Smooth muscle cell (in vitro differentiated cells): ENCODE measurements at regions not wholly inside any gene's neighbourhood (a gene's known extent, or its start where the extent isn't known, plus 50 kb on each side); places are given as distances from the start of the nearest gene placed in this dataset.

Experiments
- DNase-seq: peaks from one replicate; lab custom pipeline; 2025; ENCODE audit not compliant: unreplicated experiment; lab: John Stamatoyannopoulos, UW
- H2AFZ ChIP-seq: fragments of 200-600 bp; sonication (generic); 2 replicates; pipeline ENCODE4 v1.6.0; 2016; ENCODE audit warnings: antibody characterized with exemption, low read depth, mild to moderate bottlenecking
- H3F3A ChIP-seq: fragments of 200-600 bp; sonication (generic); 2 replicates; pipeline ENCODE4 v1.6.0; 2017; ENCODE audit warnings: antibody characterized with exemption, low read depth
- H3K27ac ChIP-seq: fragments of 200-600 bp; sonication (generic); 2 replicates; pipeline ENCODE4 v1.5.1; 2016; ENCODE audit warnings: low read depth, mild to moderate bottlenecking
- H3K27me3 ChIP-seq: fragments of 200-600 bp; sonication (generic); 2 replicates; pipeline ENCODE4 v1.6.1; 2016; ENCODE audit warnings: low read depth, mild to moderate bottlenecking
- H3K36me3 ChIP-seq: fragments of 200-600 bp; sonication (generic); 2 replicates; pipeline ENCODE4 v1.5.1; 2016; ENCODE audit warnings: low read depth
- H3K4me1 ChIP-seq: fragments of 200-600 bp; sonication (generic); 2 replicates; pipeline ENCODE4 v1.5.1; 2016; ENCODE audit warnings: low read depth
- H3K4me2 ChIP-seq: fragments of 200-600 bp; sonication (generic); 2 replicates; pipeline ENCODE4 v1.6.0; 2016; ENCODE audit warnings: mild to moderate bottlenecking
- H3K4me3 ChIP-seq: fragments of 200-600 bp; sonication (generic); 2 replicates; pipeline ENCODE4 v1.5.1; 2016; ENCODE audit warnings: mild to moderate bottlenecking
- H3K79me2 ChIP-seq: fragments of 200-600 bp; sonication (generic); 2 replicates; pipeline ENCODE4 v1.6.0; 2016; ENCODE audit warnings: low read depth, mild to moderate bottlenecking
- H3K9ac ChIP-seq: fragments of 200-600 bp; sonication (generic); 2 replicates; pipeline ENCODE4 v1.6.0; 2016; ENCODE audit warnings: low read depth
- H3K9me3 ChIP-seq: fragments of 200-600 bp; sonication (generic); replicated peaks from 2 replicates; pipeline ENCODE4 v1.5.1; 2016; ENCODE audit warnings: low read depth
- H4K20me1 ChIP-seq: fragments of 200-600 bp; sonication (generic); 2 replicates; pipeline ENCODE4 v1.6.0; 2016; ENCODE audit warnings: low read depth
- CTCF ChIP-seq: fragments of 200-600 bp; sonication (generic); IDR thresholded peaks from 2 replicates; pipeline ENCODE4 v1.5.1; 2017; ENCODE audit warnings: borderline replicate concordance, mild to moderate bottlenecking, antibody characterized with exemption; ENCODE audit not compliant: insufficient read depth, poor library complexity, severe bottlenecking
- WGBS: methylation state at CpG from one replicate; pipeline ENCODE4 v1.1.7; 2016; ENCODE audit warnings: low lambda C conversion rate; 5-methylcytosine and 5-hydroxymethylcytosine counted together

GRCh38 chr1:115452600-115453329 lies 114.7 kb upstream of the NGF start:
- no peaks in the 10 kb centered on the region for H3K4me1 ChIP-seq
- H4K20me1 ChIP-seq: no peaks in the 10 kb centered on the region
- TF ChIP-seq CTCF: no peak
- H3K36me3 ChIP-seq: no peaks in the 10 kb centered on the region
- H3K27me3 ChIP-seq: no peaks in the 10 kb centered on the region
- no peak overlapping the region for H2AFZ ChIP-seq
- no peak overlapping the region for H3K4me3 ChIP-seq
- no peak overlapping the region for H3K9ac ChIP-seq
- no peak for DNase-seq
- WGBS: 91% methylated on average over 6 of the region's 6 CpGs
- no peak overlapping the region for H3K27ac ChIP-seq
- no peaks in the 10 kb centered on the region for H3K79me2 ChIP-seq
- no peaks in the 10 kb centered on the region for H3F3A ChIP-seq
- no peaks in the 10 kb centered on the region for H3K9me3 ChIP-seq
- no peak overlapping the region for H3K4me2 ChIP-seq

- Histone ChIP-seq H3K36me3 (no peaks in the 10 kb centered on the region), H3K4me3 (no peak overlapping the region), H3K27ac (no peak overlapping the region), H3K27me3 (no peaks in the 10 kb centered on the region), H3K9ac (no peak overlapping the region), H2AFZ (no peak overlapping the region), H3K4me2 (no peak overlapping the region), H3K4me1 (no peaks in the 10 kb centered on the region), H4K20me1 (no peaks in the 10 kb centered on the region), H3F3A (no peaks in the 10 kb centered on the region), H3K9me3 (no peaks in the 10 kb centered on the region), H3K79me2 (no peaks in the 10 kb centered on the region)
- DNase-seq: no peak
- WGBS: 91% methylated on average over 6 of the region's 6 CpGs
- TF ChIP-seq CTCF: no peak
Observed at GRCh38 chr1:115450501-115451040, 112.5 kb upstream of the NGF start.

GRCh38 chr1:115448282-115449044 lies 110.4 kb upstream of the NGF start:
- no peak for DNase-seq
- Histone ChIP-seq H2AFZ (no peak overlapping the region), H3K9ac (no peak overlapping the region), H3K36me3 (no peaks in the 10 kb centered on the region), H4K20me1 (no peaks in the 10 kb centered on the region), H3K27ac (no peak overlapping the region), H3K79me2 (no peaks in the 10 kb centered on the region), H3K4me2 (no peak overlapping the region), H3K27me3 (no peaks in the 10 kb centered on the region), H3K4me3 (no peak overlapping the region), H3K9me3 (no peaks in the 10 kb centered on the region), H3F3A (no peaks in the 10 kb centered on the region), H3K4me1 (no peaks in the 10 kb centered on the region)
- no peak for TF ChIP-seq CTCF
- WGBS: 95% methylated on average over 5 of the region's 5 CpGs
